BLaER1 treated with 17β-estradiol and CSF1 and Interleukin-3, amounts not matched to agents 10 nM and 100 nM (cell line): ENCODE measurements at regions not wholly inside any gene's neighbourhood (a gene's known extent, or its start where the extent isn't known, plus 50 kb on each side); places are given as distances from the start of the nearest gene placed in this dataset.

Experiments used
- H3K27ac ChIP-seq, 11 experiments: shearing (Covaris generic); formaldehyde crosslinking; 2 replicates each; pipeline ENCODE4 v1.8.1; 2022
- H3K27me3 ChIP-seq, 11 experiments: shearing (Covaris generic); formaldehyde crosslinking; 2 replicates each; pipeline ENCODE4 v1.8.1; 2022
- H3K36me3 ChIP-seq, 11 experiments: shearing (Covaris generic); formaldehyde crosslinking; 2 replicates each; pipeline ENCODE4 v1.8.1; 2022
- H3K4me1 ChIP-seq, 10 experiments: shearing (Covaris generic); formaldehyde crosslinking; 2 replicates each; pipeline ENCODE4 v1.8.1; 2022
- H3K4me2 ChIP-seq, 11 experiments: shearing (Covaris generic); formaldehyde crosslinking; 2 replicates each; pipeline ENCODE4 v1.8.1; 2022
- H3K4me3 ChIP-seq, 10 experiments: shearing (Covaris generic); formaldehyde crosslinking; 2 replicates each; pipeline ENCODE4 v1.8.1; 2022
- H3K9ac ChIP-seq, 11 experiments: shearing (Covaris generic); formaldehyde crosslinking; 2 replicates each; pipeline ENCODE4 v1.8.1; 2022
- H3K9me3 ChIP-seq, 11 experiments: shearing (Covaris generic); formaldehyde crosslinking; replicated peaks in 1 of 11; 2 replicates each; pipeline ENCODE4 v1.8.1; 2022
- H4K20me1 ChIP-seq, 11 experiments: shearing (Covaris generic); formaldehyde crosslinking; 2 replicates each; pipeline ENCODE4 v1.8.1; 2022
- Cebpa-rat ChIP-seq, 11 experiments: shearing (Covaris generic); IDR thresholded peaks; 2 replicates each; pipeline ENCODE4 v1.8.1; 2022

DNA sequence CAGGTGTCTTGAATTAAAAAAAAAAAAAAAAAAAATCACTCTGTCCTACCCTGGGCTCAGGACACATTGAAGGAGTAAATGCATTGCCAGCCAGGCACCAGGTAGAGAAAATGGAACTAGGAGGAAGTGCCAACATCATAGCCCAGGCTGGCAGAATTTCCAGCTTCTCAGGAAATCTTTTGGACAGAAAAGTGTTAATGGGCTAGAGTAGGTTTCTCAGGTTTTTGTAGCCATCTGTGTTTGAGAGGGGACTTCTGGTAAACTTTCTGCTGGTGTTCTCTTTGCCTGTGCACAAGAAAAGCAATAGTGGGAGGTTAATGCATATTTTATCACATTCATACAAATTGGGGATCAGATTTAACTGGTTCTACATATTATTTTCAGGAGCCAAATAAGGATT, 678.3 kb upstream of the NRSN1 start:
- no peak overlapping the region for H3K9ac ChIP-seq
- no peaks in the 10 kb centered on the region for H4K20me1 ChIP-seq
- H3K27ac ChIP-seq: no peak overlapping the region
- H3K4me1 ChIP-seq: no peaks in the 10 kb centered on the region
- H3K27me3 ChIP-seq: no peaks in the 10 kb centered on the region
- no peak overlapping the region for H3K4me3 ChIP-seq
- no peak overlapping the region for H3K4me2 ChIP-seq
- H3K9me3 ChIP-seq: no peaks in the 10 kb centered on the region
- TF ChIP-seq Cebpa-rat (IDR thresholded peaks at IDR 0.05): no peak
- H3K36me3 ChIP-seq: no peaks in the 10 kb centered on the region

DNA sequence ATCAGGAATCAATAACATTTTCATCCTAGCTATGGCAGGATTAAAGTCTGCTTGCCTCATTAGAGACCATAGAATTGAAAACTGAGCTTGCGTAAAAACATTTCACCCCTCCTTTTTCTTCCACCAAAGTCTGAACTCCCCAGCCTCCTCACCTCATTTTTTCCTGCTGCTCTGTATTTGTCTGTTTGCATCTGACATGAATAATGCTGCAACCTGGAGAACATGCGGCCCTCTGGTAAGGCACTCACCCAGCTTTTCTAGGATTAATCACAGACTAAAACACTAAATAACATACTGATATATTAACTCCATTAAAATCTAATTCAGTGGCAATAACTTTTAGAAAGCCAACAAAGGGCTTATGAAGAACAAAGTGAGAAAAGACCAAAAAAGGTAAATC, 677.7 kb upstream of the NRSN1 start:
- no peaks in the 10 kb centered on the region for H3K4me1 ChIP-seq
- H3K9ac ChIP-seq: no peak overlapping the region
- no peak for TF ChIP-seq Cebpa-rat (IDR thresholded peaks at IDR 0.05)
- H3K9me3 ChIP-seq: no peaks in the 10 kb centered on the region
- H3K36me3 ChIP-seq: no peaks in the 10 kb centered on the region
- H4K20me1 ChIP-seq: no peaks in the 10 kb centered on the region
- H3K4me2 ChIP-seq: no peak overlapping the region
- H3K4me3 ChIP-seq: no peak overlapping the region
- no peak overlapping the region for H3K27ac ChIP-seq
- H3K27me3 ChIP-seq: no peaks in the 10 kb centered on the region

DNA sequence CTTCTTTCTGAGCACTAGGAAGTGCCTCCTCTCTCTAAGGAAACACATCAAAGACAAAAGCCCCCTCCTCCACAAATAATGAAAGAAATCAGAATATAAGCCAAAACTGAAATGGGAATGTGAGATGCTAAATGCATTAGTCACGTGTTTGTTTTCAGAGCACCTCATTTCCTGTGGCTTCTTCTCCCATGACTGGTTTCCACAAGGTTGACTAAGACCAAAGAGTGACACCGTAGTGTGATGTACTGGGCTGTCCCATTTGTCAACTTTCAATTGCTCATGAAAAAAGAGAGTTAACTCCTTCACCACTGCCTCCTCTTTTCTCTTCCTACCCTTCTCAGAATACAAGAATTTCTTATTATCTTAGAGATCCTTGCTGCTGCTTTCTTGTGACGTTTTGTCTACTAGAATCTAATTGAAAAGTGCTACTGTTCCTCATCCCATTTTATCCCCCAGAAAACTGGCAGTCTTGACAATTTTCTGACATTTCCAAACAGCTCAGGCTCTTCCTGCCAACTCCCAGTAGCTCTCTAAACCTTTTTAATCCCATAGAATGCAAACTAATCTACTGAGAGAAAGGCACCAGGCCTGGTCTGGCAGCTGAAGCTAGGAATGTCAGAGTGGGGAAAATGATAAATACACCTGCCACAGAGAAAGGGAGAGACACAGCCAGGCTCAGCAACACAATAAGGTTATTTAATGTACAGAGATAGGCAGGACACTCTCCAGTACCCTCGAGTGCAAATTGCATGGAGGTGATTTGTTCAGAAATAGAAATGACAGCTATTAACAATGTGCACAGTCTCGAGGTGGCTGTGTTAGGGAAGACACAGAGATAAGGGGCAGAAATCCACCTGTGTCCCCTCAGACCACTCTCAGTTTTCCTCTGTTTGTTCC, 671.7 kb upstream of the NRSN1 start:
- Histone ChIP-seq H3K9ac (no peak overlapping the region), H3K27ac (no peak overlapping the region), H3K27me3 (no peaks in the 10 kb centered on the region), H3K4me3 (no peak overlapping the region), H4K20me1 (no peaks in the 10 kb centered on the region), H3K4me2 (no peak overlapping the region), H3K9me3 (no peaks in the 10 kb centered on the region), H3K36me3 (no peaks in the 10 kb centered on the region), H3K4me1 (no peaks in the 10 kb centered on the region)
- no peak for TF ChIP-seq Cebpa-rat (IDR thresholded peaks at IDR 0.05)

GRCh38 chr6:23455754-23456153, 670.3 kb upstream of the NRSN1 start:
- Histone ChIP-seq H3K4me2 (no peak overlapping the region), H3K9ac (no peak overlapping the region), H3K27ac (no peak overlapping the region), H3K4me3 (no peak overlapping the region), H3K9me3 (no peaks in the 10 kb centered on the region), H3K27me3 (no peaks in the 10 kb centered on the region), H3K36me3 (no peaks in the 10 kb centered on the region), H3K4me1 (no peaks in the 10 kb centered on the region), H4K20me1 (no peaks in the 10 kb centered on the region)
- TF ChIP-seq Cebpa-rat (IDR thresholded peaks at IDR 0.05): no peak

DNA sequence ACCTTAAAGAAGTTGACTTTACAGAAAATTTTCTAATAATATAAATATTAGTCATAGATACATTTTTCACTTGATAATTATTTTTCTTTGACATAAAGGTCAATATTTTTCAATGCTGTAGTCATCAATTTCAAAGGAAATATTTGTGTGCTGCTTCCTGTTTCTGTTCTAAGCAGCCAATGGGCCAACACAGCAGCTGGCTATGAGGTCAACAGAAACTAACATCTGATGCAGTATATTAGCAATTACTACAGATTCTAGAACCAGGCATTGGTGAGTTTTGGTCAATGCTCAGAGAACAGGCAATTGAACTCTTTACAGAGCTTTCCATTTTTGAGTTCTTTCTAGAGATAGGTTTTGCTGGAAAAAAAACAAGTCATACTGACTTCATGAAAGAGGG, 669.6 kb upstream of the NRSN1 start:
- Histone ChIP-seq H4K20me1 (no peaks in the 10 kb centered on the region), H3K27ac (no peak overlapping the region), H3K4me2 (no peak overlapping the region), H3K9ac (no peak overlapping the region), H3K27me3 (no peaks in the 10 kb centered on the region), H3K4me3 (no peak overlapping the region), H3K9me3 (no peaks in the 10 kb centered on the region), H3K4me1 (no peaks in the 10 kb centered on the region), H3K36me3 (no peaks in the 10 kb centered on the region)
- TF ChIP-seq Cebpa-rat (IDR thresholded peaks at IDR 0.05): no peak

- Histone ChIP-seq H3K4me1 (no peaks in the 10 kb centered on the region), H3K9me3 (no peaks in the 10 kb centered on the region), H3K36me3 (no peaks in the 10 kb centered on the region), H3K4me2 (no peak overlapping the region), H3K4me3 (no peak overlapping the region), H3K27me3 (no peaks in the 10 kb centered on the region), H4K20me1 (no peaks in the 10 kb centered on the region), H3K9ac (no peak overlapping the region), H3K27ac (no peak overlapping the region)
- no peak for TF ChIP-seq Cebpa-rat (IDR thresholded peaks at IDR 0.05)
Observed at GRCh38 chr6:23457321-23457720, 668.7 kb upstream of the NRSN1 start.

DNA sequence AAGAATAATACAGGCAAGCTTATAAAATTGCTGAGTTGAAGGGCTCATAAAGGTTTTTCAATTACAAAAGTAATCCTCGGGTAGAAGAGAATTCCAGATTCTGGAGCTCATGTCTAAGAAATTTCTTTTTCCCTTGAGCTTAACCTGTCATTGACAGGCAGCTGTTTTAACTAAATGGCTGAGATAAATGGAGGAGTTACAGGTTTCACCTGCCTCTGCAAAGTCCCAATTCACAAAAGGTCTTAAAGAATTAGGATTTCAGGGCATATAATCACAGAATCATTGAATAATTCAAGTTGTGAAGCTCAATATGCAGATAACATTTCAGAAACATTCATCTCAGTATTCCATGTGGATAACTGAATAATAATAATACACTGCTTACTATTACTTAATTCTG, 660.1 kb upstream of the NRSN1 start:
- no peak for TF ChIP-seq Cebpa-rat (IDR thresholded peaks at IDR 0.05)

GRCh38 chr6:23477586-23477985, 648.4 kb upstream of the NRSN1 start:
- H3K4me2 ChIP-seq: no peak overlapping the region

More for the DNA sequence above, 660.1 kb upstream of the NRSN1 start:
- Histone ChIP-seq H3K36me3 (no peaks in the 10 kb centered on the region), H4K20me1 (no peaks in the 10 kb centered on the region), H3K9me3 (no peaks in the 10 kb centered on the region), H3K27ac (no peak overlapping the region), H3K4me3 (no peak overlapping the region), H3K9ac (no peak overlapping the region), H3K4me2 (no peak overlapping the region), H3K4me1 (no peaks in the 10 kb centered on the region), H3K27me3 (no peaks in the 10 kb centered on the region)

GRCh38 chr6:23478312-23478711, 647.7 kb upstream of the NRSN1 start:
- no peak overlapping the region for H3K27ac ChIP-seq
- H3K9ac ChIP-seq: no peak overlapping the region
- no peak overlapping the region for H3K4me2 ChIP-seq
- TF ChIP-seq Cebpa-rat (IDR thresholded peaks at IDR 0.05): no peak
- H3K36me3 ChIP-seq: no peaks in the 10 kb centered on the region
- H3K4me1 ChIP-seq: no peaks in the 10 kb centered on the region
- H3K27me3 ChIP-seq: no peaks in the 10 kb centered on the region
- H3K9me3 ChIP-seq: no peaks in the 10 kb centered on the region
- no peaks in the 10 kb centered on the region for H4K20me1 ChIP-seq
- no peak overlapping the region for H3K4me3 ChIP-seq

More at GRCh38 chr6:23477586-23477985, 648.4 kb upstream of the NRSN1 start:
- H3K27ac ChIP-seq: no peak overlapping the region
- no peaks in the 10 kb centered on the region for H3K27me3 ChIP-seq
- no peaks in the 10 kb centered on the region for H4K20me1 ChIP-seq
- H3K36me3 ChIP-seq: no peaks in the 10 kb centered on the region
- no peaks in the 10 kb centered on the region for H3K9me3 ChIP-seq
- H3K4me3 ChIP-seq: no peak overlapping the region
- H3K9ac ChIP-seq: no peak overlapping the region
- no peak for TF ChIP-seq Cebpa-rat (IDR thresholded peaks at IDR 0.05)
- no peaks in the 10 kb centered on the region for H3K4me1 ChIP-seq

GRCh38 chr6:23483896-23484295, 642.1 kb upstream of the NRSN1 start:
- Histone ChIP-seq H3K9ac (no peak overlapping the region), H3K36me3 (no peaks in the 10 kb centered on the region), H3K27me3 (no peaks in the 10 kb centered on the region), H3K4me1 (no peaks in the 10 kb centered on the region), H4K20me1 (no peaks in the 10 kb centered on the region), H3K9me3 (no peaks in the 10 kb centered on the region), H3K4me2 (no peak overlapping the region), H3K27ac (no peak overlapping the region), H3K4me3 (no peak overlapping the region)
- no peak for TF ChIP-seq Cebpa-rat (IDR thresholded peaks at IDR 0.05)
